ENCODE measurements at regions not wholly inside any gene's neighbourhood (a gene's known extent, or its start where the extent isn't known, plus 50 kb on each side); places are given as distances from the start of the nearest gene placed in this dataset.

GRCh38 chr11:16605389-16605893 lies 133.0 kb upstream of the C11orf58 start:
- no peaks in the 10 kb centered on the region for H3K9me3 ChIP-seq (ENCODE audit: control insufficient read depth in 4 of 4, low read length in 3 of 4)
- H3K27me3 ChIP-seq (ENCODE audit: control insufficient read depth in 4 of 4, insufficient read depth in 4 of 4, low read length in 3 of 4), result peaks cover 2 to 11% (median 4%) of the 10 kb centered on the region in 4 donors
- TF ChIP-seq GABPA (IDR thresholded peaks at IDR 0.05 in 1 of 2, conservative IDR thresholded peaks at IDR 0.05 in 1 of 2), result no peak
- no peak for TF ChIP-seq JUND (IDR thresholded peaks at IDR 0.05)
- TF ChIP-seq RAD21 (IDR thresholded peaks at IDR 0.05), result no peak
- TF ChIP-seq RXRA (IDR thresholded peaks at IDR 0.05), result no peak
- TF ChIP-seq ATF3 (IDR thresholded peaks at IDR 0.05), result no peak
- no peak for TF ChIP-seq HNF4A (conservative IDR thresholded peaks at IDR 0.05)
- no peaks in the 10 kb centered on the region for H3K36me3 ChIP-seq (ENCODE audit: control insufficient read depth in 4 of 4, insufficient read depth in 3 of 4, low read depth in 1 of 4, low read length in 3 of 4)
- WGBS, result under 1% methylated on average over 32 of the region's 32 CpGs
- DNase-seq (ENCODE audit: low spot score), result peak; percentile 67
- H3K4me3 ChIP-seq (ENCODE audit: low read depth in 1 of 3, low read length in 3 of 3), result peak overlapping the region; percentile 44 to 82 (median 61)
- H3K4me1 ChIP-seq (ENCODE audit: control insufficient read depth in 4 of 4, insufficient read depth in 4 of 4, low read length in 3 of 4), result peaks cover 2 to 31% (median 24%) of the 10 kb centered on the region in 4 donors
- peak overlapping the region; percentile 61 to 88 for H3K27ac ChIP-seq (ENCODE audit: low read depth in 1 of 2, low read length in 2 of 2)
- H3K9ac ChIP-seq (ENCODE audit: low read depth in 1 of 2, low read length in 2 of 2), result peak overlapping the region in 1 of 2 donors; percentile 72

GRCh38 chr11:16604794-16605388 lies 133.6 kb upstream of the C11orf58 start:
- H3K27me3 ChIP-seq (ENCODE audit: control insufficient read depth in 4 of 4, insufficient read depth in 4 of 4, low read length in 3 of 4), result peaks cover 0 to 6% (median 3%) of the 10 kb centered on the region in 4 donors

GRCh38 chr11:16603890-16604793 lies 134.3 kb upstream of the C11orf58 start:
- peaks cover 2 to 31% (median 24%) of the 10 kb centered on the region in 4 donors for H3K4me1 ChIP-seq (ENCODE audit: control insufficient read depth in 4 of 4, insufficient read depth in 4 of 4, low read length in 3 of 4)
- H3K9me3 ChIP-seq (ENCODE audit: control insufficient read depth in 4 of 4, low read length in 3 of 4), result no peaks in the 10 kb centered on the region
- WGBS, result 27% methylated on average over 53 of the region's 53 CpGs
- no peaks in the 10 kb centered on the region for H3K36me3 ChIP-seq (ENCODE audit: control insufficient read depth in 4 of 4, insufficient read depth in 3 of 4, low read depth in 1 of 4, low read length in 3 of 4)
- peak overlapping the region in 1 of 2 donors; percentile 91 for H3K9ac ChIP-seq (ENCODE audit: low read depth in 1 of 2, low read length in 2 of 2)
- peak; percentile 76 for DNase-seq (ENCODE audit: low spot score)
- H3K27ac ChIP-seq (ENCODE audit: low read depth in 1 of 2, low read length in 2 of 2), result peak overlapping the region; percentile 61 to 88
- H3K4me3 ChIP-seq (ENCODE audit: low read depth in 1 of 3, low read length in 3 of 3), result peak overlapping the region in 2 of 3 donors; percentile 61 to 82
- H3K27me3 ChIP-seq (ENCODE audit: control insufficient read depth in 4 of 4, insufficient read depth in 4 of 4, low read length in 3 of 4), result peaks cover 0 to 3% (median 1%) of the 10 kb centered on the region in 4 donors
- TF ChIP-seq EGR1 (IDR thresholded peaks at IDR 0.05; ENCODE audit: low read depth in 2 of 2) (no peak), NR2F2 (IDR thresholded peaks at IDR 0.05) (no peak), SP1 (IDR thresholded peaks at IDR 0.05) (no peak), FOXA2 (IDR thresholded peaks at IDR 0.05) (no peak), RAD21 (IDR thresholded peaks at IDR 0.05) (peak in 1 of 2 donors; percentile 4), GABPA (IDR thresholded peaks at IDR 0.05 in 1 of 2, conservative IDR thresholded peaks at IDR 0.05 in 1 of 2) (no peak), HNF4G (IDR thresholded peaks at IDR 0.05) (no peak), RXRA (IDR thresholded peaks at IDR 0.05) (no peak), JUND (IDR thresholded peaks at IDR 0.05) (no peak), YY1 (IDR thresholded peaks at IDR 0.05) (peak; percentile 83), TAF1 (conservative IDR thresholded peaks at IDR 0.05) (no peak), CTCF (IDR thresholded peaks at IDR 0.05; ENCODE audit: low read depth, low read length, missing input control) (no peak), ZBTB33 (IDR thresholded peaks at IDR 0.05) (no peak), REST (IDR thresholded peaks at IDR 0.05) (no peak), ATF3 (IDR thresholded peaks at IDR 0.05) (no peak)

More at GRCh38 chr11:16604794-16605388, 133.6 kb upstream of the C11orf58 start:
- Histone ChIP-seq H3K4me3 (ENCODE audit: low read depth in 1 of 3, low read length in 3 of 3) (peak overlapping the region; percentile 44 to 82 (median 61)), H3K27ac (ENCODE audit: low read depth in 1 of 2, low read length in 2 of 2) (peak overlapping the region; percentile 61 to 88), H3K9me3 (ENCODE audit: control insufficient read depth in 4 of 4, low read length in 3 of 4) (no peaks in the 10 kb centered on the region), H3K9ac (ENCODE audit: low read depth in 1 of 2, low read length in 2 of 2) (peak overlapping the region in 1 of 2 donors; percentile 91), H3K4me1 (ENCODE audit: control insufficient read depth in 4 of 4, insufficient read depth in 4 of 4, low read length in 3 of 4) (peaks cover 2 to 31% (median 24%) of the 10 kb centered on the region in 4 donors), H3K36me3 (ENCODE audit: control insufficient read depth in 4 of 4, insufficient read depth in 3 of 4, low read depth in 1 of 4, low read length in 3 of 4) (no peaks in the 10 kb centered on the region)
- WGBS, result under 1% methylated on average over 57 of the region's 57 CpGs
- DNase-seq (ENCODE audit: low spot score), result peak; percentile 81
- TF ChIP-seq TAF1 (conservative IDR thresholded peaks at IDR 0.05) (peak; percentile 52), JUND (IDR thresholded peaks at IDR 0.05) (no peak), HNF4A (conservative IDR thresholded peaks at IDR 0.05) (peak in 1 of 2 donors; percentile 2)
